Mammary epithelial cell (primary cell): ENCODE measurements at regions not wholly inside any gene's neighbourhood (a gene's known extent, or its start where the extent isn't known, plus 50 kb on each side); places are given as distances from the start of the nearest gene placed in this dataset.
"Not testable (repeated sequence)": the region's sequence is repeated elsewhere in the genome, so short reads cannot be mapped to it uniquely, and the experiment has no call there.

Experiments used
- CTCF ChIP-seq, 2 donors: IDR thresholded peaks in 1 of 2; conservative IDR thresholded peaks in 1 of 2; 2 replicates each; pipeline ENCODE4 v1.5.1; 2011 to 2012; ENCODE audit warnings: inconsistent platforms in 2 of 2, low read length in 2 of 2, mild to moderate bottlenecking in 2 of 2, control low read depth in 1 of 2, low read depth in 1 of 2; ENCODE audit not compliant: insufficient read depth in 1 of 2; ENCODE audit errors: extremely low read depth in 1 of 2
- EZH2 ChIP-seq: IDR thresholded peaks from 2 replicates; pipeline ENCODE4 v1.6.1; 2012; ENCODE audit warnings: low read length, inconsistent platforms, borderline replicate concordance

- TF ChIP-seq EZH2; CTCF (conservative IDR thresholded peaks at IDR 0.05 in 1 of 2, IDR thresholded peaks at IDR 0.05 in 1 of 2; ENCODE audit: extremely low read depth in 1 of 2, insufficient read depth in 1 of 2, low read depth in 1 of 2, low read length in 2 of 2): not testable (repeated sequence)
Observed at GRCh38 chr4:119954487-119954886, 112.2 kb downstream of the MAD2L1 start.
